GM23338 (cell line): ENCODE measurements at regions not wholly inside any gene's neighbourhood (a gene's known extent, or its start where the extent isn't known, plus 50 kb on each side); places are given as distances from the start of the nearest gene placed in this dataset.

ENCODE experiments used
- ATAC-seq: fragments of 200-7000 bp; cut with Tn5 transposase; 3 replicates; pipeline ENCODE4 v1.9.1; 2020
- DNase-seq: peaks from one replicate; pipeline ENCODE4 v3.0.0-alpha.2; 2015; ENCODE audit warnings: low spot score
- H2AFZ ChIP-seq: fragments of 200-600 bp; sonication (generic); 2 replicates; pipeline ENCODE4 v1.8.0; 2016; ENCODE audit warnings: antibody characterized with exemption, mild to moderate bottlenecking, moderate library complexity
- H3F3A ChIP-seq: fragments of 200-600 bp; sonication (generic); replicated peaks from 2 replicates; pipeline ENCODE4 v1.8.0; 2017; ENCODE audit warnings: antibody characterized with exemption, mixed run types, low read depth
- H3K27ac ChIP-seq: fragments of 200-600 bp; sonication (generic); 2 replicates; pipeline ENCODE4 v1.6.1; 2016; ENCODE audit warnings: low read depth
- H3K27me3 ChIP-seq: fragments of 200-600 bp; sonication (generic); 2 replicates; pipeline ENCODE4 v1.8.0; 2016; ENCODE audit warnings: mild to moderate bottlenecking, mixed run types, moderate library complexity; ENCODE audit not compliant: insufficient read depth
- H3K36me3 ChIP-seq: fragments of 200-600 bp; sonication (generic); 2 replicates; pipeline ENCODE4 v1.8.0; 2016; ENCODE audit warnings: mild to moderate bottlenecking; ENCODE audit not compliant: insufficient read depth
- H3K4me1 ChIP-seq: fragments of 200-600 bp; sonication (generic); 2 replicates; pipeline ENCODE4 v1.8.0; 2016; ENCODE audit warnings: mild to moderate bottlenecking, moderate library complexity; ENCODE audit not compliant: insufficient read depth
- H3K4me2 ChIP-seq: fragments of 200-600 bp; sonication (generic); 2 replicates; pipeline ENCODE4 v1.7.1; 2017; ENCODE audit warnings: mixed run types
- H3K4me3 ChIP-seq: fragments of 200-600 bp; sonication (generic); 2 replicates; pipeline ENCODE4 v1.6.1; 2016; ENCODE audit warnings: mixed run types
- H3K79me2 ChIP-seq: fragments of 200-600 bp; sonication (generic); replicated peaks from 2 replicates; pipeline ENCODE4 v1.8.0; 2017; ENCODE audit warnings: mild to moderate bottlenecking; ENCODE audit not compliant: insufficient read depth
- H3K9me2 ChIP-seq: fragments of 200-600 bp; sonication (generic); 2 replicates; pipeline ENCODE4 v1.8.0; 2017; ENCODE audit not compliant: insufficient read depth
- H4K20me1 ChIP-seq: fragments of 200-600 bp; sonication (generic); replicated peaks from 2 replicates; pipeline ENCODE4 v1.8.0; 2017; ENCODE audit warnings: mild to moderate bottlenecking; ENCODE audit not compliant: insufficient read depth
- H3K27ac Mint-ChIP-seq: 2 replicates; pipeline ENCODE4 v1.8.0; 2020; ENCODE audit warnings: inconsistent platforms, mild to moderate bottlenecking, moderate library complexity, mixed read lengths
- H3K27me3 Mint-ChIP-seq: 3 replicates; pipeline ENCODE4 v1.8.0; 2022; ENCODE audit warnings: low read depth, mild to moderate bottlenecking, moderate library complexity, mixed read lengths, inconsistent platforms; ENCODE audit not compliant: insufficient read depth, poor library complexity
- H3K36me3 Mint-ChIP-seq: 3 replicates; pipeline ENCODE4 v1.8.0; 2021; ENCODE audit warnings: low read depth, mild to moderate bottlenecking, inconsistent platforms, moderate library complexity, mixed read lengths
- H3K4me1 Mint-ChIP-seq: 3 replicates; pipeline ENCODE4 v1.8.0; 2020; ENCODE audit warnings: mild to moderate bottlenecking, inconsistent platforms, mixed read lengths
- H3K4me3 Mint-ChIP-seq: 3 replicates; pipeline ENCODE4 v1.8.0; 2021; ENCODE audit warnings: moderate library complexity, mild to moderate bottlenecking, inconsistent platforms, mixed read lengths
- H3K9me3 Mint-ChIP-seq: 3 replicates; pipeline ENCODE4 v1.8.0; 2020; ENCODE audit warnings: moderate library complexity, mild to moderate bottlenecking, inconsistent platforms, mixed read lengths
- CREB1 ChIP-seq: fragments of 250-450 bp; sonication (Bioruptor Pico); IDR thresholded peaks from 2 replicates; pipeline ENCODE4 v1.5.0; 2020; ENCODE audit warnings: low read depth, mild to moderate bottlenecking, moderate library complexity
- ETS1 ChIP-seq: IDR thresholded peaks from 2 replicates; pipeline ENCODE4 v1.6.1; 2016; ENCODE audit warnings: antibody characterized with exemption
- EZH2 ChIP-seq: fragments of 200-600 bp; sonication (generic); IDR thresholded peaks from one replicate; pipeline ENCODE4 v1.8.0; 2017; ENCODE audit warnings: antibody characterized with exemption, mild to moderate bottlenecking, low read depth; ENCODE audit not compliant: unreplicated experiment
- EZH2phosphoT487 ChIP-seq: fragments of 200-600 bp; sonication (generic); IDR thresholded peaks from one replicate; pipeline ENCODE4 v1.8.1; 2018; ENCODE audit warnings: antibody characterized with exemption; ENCODE audit not compliant: unreplicated experiment
- POLR2AphosphoS5 ChIP-seq: IDR thresholded peaks from 2 replicates; pipeline ENCODE4 v1.6.1; 2016; ENCODE audit warnings: antibody characterized with exemption, low read depth
- STAT1 ChIP-seq: IDR thresholded peaks from one replicate; pipeline ENCODE4 v1.6.1; 2016; ENCODE audit warnings: antibody characterized with exemption; ENCODE audit not compliant: unreplicated experiment
- TF ChIP-seq, protein P1 (sequence below): IDR thresholded peaks from one replicate; pipeline ENCODE4 v1.6.1; 2018; ENCODE audit warnings: antibody characterized with exemption; ENCODE audit not compliant: unreplicated experiment
- TF ChIP-seq, protein P2 (sequence below): fragments of 250-450 bp; sonication (Bioruptor Pico); IDR thresholded peaks from 2 replicates; pipeline ENCODE4 v1.5.0; 2020; ENCODE audit warnings: mild to moderate bottlenecking, moderate library complexity

- TF ChIP-seq, protein P1, sequence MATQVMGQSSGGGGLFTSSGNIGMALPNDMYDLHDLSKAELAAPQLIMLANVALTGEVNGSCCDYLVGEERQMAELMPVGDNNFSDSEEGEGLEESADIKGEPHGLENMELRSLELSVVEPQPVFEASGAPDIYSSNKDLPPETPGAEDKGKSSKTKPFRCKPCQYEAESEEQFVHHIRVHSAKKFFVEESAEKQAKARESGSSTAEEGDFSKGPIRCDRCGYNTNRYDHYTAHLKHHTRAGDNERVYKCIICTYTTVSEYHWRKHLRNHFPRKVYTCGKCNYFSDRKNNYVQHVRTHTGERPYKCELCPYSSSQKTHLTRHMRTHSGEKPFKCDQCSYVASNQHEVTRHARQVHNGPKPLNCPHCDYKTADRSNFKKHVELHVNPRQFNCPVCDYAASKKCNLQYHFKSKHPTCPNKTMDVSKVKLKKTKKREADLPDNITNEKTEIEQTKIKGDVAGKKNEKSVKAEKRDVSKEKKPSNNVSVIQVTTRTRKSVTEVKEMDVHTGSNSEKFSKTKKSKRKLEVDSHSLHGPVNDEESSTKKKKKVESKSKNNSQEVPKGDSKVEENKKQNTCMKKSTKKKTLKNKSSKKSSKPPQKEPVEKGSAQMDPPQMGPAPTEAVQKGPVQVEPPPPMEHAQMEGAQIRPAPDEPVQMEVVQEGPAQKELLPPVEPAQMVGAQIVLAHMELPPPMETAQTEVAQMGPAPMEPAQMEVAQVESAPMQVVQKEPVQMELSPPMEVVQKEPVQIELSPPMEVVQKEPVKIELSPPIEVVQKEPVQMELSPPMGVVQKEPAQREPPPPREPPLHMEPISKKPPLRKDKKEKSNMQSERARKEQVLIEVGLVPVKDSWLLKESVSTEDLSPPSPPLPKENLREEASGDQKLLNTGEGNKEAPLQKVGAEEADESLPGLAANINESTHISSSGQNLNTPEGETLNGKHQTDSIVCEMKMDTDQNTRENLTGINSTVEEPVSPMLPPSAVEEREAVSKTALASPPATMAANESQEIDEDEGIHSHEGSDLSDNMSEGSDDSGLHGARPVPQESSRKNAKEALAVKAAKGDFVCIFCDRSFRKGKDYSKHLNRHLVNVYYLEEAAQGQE, result no peak
- TF ChIP-seq EZH2phosphoT487, result no peak
These were observed 163.7 kb downstream of the AHR start (continued) for GRCh38 chr7:17462131-17462631.

- Histone ChIP-seq H3K36me3 (no peaks in the 10 kb centered on the region), H3K4me2 (no peak overlapping the region), H3K27ac (no peak overlapping the region), H3K4me1 (peaks cover 20% of the 10 kb centered on the region), H3F3A (no peaks in the 10 kb centered on the region), H3K27me3 (no peaks in the 10 kb centered on the region), H4K20me1 (no peaks in the 10 kb centered on the region), H3K79me2 (no peaks in the 10 kb centered on the region), H3K9me2 (0 out of 2 replicates have a peak, but pooled peaks cover 21% of the 10 kb centered on the region), H2AFZ (no peak overlapping the region), H3K4me3 (no peak overlapping the region)
- ATAC-seq (no peak), DNase-seq (no peak)
- H3K9me3 Mint-ChIP-seq, result peaks cover 24% of the 10 kb centered on the region
- H3K4me3 Mint-ChIP-seq, result no peak overlapping the region
- no peaks in the 10 kb centered on the region for H3K27me3 Mint-ChIP-seq
- H3K36me3 Mint-ChIP-seq, result peaks cover 13% of the 10 kb centered on the region
- peaks cover 32% of the 10 kb centered on the region for H3K4me1 Mint-ChIP-seq
- no peak overlapping the region for H3K27ac Mint-ChIP-seq
- TF ChIP-seq, protein P1, result no peak
- TF ChIP-seq, protein P2, sequence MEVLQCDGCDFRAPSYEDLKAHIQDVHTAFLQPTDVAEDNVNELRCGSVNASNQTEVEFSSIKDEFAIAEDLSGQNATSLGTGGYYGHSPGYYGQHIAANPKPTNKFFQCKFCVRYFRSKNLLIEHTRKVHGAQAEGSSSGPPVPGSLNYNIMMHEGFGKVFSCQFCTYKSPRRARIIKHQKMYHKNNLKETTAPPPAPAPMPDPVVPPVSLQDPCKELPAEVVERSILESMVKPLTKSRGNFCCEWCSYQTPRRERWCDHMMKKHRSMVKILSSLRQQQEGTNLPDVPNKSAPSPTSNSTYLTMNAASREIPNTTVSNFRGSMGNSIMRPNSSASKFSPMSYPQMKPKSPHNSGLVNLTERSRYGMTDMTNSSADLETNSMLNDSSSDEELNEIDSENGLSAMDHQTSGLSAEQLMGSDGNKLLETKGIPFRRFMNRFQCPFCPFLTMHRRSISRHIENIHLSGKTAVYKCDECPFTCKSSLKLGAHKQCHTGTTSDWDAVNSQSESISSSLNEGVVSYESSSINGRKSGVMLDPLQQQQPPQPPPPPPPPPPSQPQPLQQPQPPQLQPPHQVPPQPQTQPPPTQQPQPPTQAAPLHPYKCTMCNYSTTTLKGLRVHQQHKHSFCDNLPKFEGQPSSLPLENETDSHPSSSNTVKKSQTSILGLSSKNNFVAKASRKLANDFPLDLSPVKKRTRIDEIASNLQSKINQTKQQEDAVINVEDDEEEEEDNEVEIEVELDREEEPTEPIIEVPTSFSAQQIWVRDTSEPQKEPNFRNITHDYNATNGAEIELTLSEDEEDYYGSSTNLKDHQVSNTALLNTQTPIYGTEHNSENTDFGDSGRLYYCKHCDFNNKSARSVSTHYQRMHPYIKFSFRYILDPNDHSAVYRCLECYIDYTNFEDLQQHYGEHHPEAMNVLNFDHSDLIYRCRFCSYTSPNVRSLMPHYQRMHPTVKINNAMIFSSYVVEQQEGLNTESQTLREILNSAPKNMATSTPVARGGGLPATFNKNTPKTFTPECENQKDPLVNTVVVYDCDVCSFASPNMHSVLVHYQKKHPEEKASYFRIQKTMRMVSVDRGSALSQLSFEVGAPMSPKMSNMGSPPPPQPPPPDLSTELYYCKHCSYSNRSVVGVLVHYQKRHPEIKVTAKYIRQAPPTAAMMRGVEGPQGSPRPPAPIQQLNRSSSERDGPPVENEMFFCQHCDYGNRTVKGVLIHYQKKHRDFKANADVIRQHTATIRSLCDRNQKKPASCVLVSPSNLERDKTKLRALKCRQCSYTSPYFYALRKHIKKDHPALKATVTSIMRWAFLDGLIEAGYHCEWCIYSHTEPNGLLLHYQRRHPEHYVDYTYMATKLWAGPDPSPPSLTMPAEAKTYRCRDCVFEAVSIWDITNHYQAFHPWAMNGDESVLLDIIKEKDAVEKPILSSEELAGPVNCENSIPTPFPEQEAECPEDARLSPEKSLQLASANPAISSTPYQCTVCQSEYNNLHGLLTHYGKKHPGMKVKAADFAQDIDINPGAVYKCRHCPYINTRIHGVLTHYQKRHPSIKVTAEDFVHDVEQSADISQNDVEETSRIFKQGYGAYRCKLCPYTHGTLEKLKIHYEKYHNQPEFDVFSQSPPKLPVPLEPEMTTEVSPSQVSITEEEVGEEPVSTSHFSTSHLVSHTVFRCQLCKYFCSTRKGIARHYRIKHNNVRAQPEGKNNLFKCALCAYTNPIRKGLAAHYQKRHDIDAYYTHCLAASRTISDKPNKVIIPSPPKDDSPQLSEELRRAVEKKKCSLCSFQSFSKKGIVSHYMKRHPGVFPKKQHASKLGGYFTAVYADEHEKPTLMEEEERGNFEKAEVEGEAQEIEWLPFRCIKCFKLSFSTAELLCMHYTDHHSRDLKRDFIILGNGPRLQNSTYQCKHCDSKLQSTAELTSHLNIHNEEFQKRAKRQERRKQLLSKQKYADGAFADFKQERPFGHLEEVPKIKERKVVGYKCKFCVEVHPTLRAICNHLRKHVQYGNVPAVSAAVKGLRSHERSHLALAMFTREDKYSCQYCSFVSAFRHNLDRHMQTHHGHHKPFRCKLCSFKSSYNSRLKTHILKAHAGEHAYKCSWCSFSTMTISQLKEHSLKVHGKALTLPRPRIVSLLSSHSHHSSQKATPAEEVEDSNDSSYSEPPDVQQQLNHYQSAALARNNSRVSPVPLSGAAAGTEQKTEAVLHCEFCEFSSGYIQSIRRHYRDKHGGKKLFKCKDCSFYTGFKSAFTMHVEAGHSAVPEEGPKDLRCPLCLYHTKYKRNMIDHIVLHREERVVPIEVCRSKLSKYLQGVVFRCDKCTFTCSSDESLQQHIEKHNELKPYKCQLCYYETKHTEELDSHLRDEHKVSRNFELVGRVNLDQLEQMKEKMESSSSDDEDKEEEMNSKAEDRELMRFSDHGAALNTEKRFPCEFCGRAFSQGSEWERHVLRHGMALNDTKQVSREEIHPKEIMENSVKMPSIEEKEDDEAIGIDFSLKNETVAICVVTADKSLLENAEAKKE (CRISPR knock-in tag), result no peak
- TF ChIP-seq EZH2phosphoT487, result no peak
- no peak for TF ChIP-seq EZH2
- TF ChIP-seq ETS1, result no peak
- no peak for TF ChIP-seq CREB1
- no peak for TF ChIP-seq STAT1
- no peak for TF ChIP-seq POLR2AphosphoS5
These were observed 165.1 kb downstream of the AHR start for GRCh38 chr7:17463511-17464085.
